ENCODE measurements at regions not wholly inside any gene's neighbourhood (a gene's known extent, or its start where the extent isn't known, plus 50 kb on each side); places are given as distances from the start of the nearest gene placed in this dataset.

- ChIA-PET CTCF (no interaction called here), POLR2A (no interaction called here)
- no peak for DNase-seq (ENCODE audit: unreplicated experiment)
- no peaks in the 10 kb centered on the region for H3K27me3 Mint-ChIP-seq (ENCODE audit: insufficient read depth, unreplicated experiment)
- BruUV-seq (replicated peaks): no TSS peak
- H3K27ac Mint-ChIP-seq (ENCODE audit: low read depth, unreplicated experiment): no peak overlapping the region
- H3K9me3 Mint-ChIP-seq (ENCODE audit: unreplicated experiment): no peaks in the 10 kb centered on the region
- no peak for TF ChIP-seq CTCF (IDR thresholded peaks at IDR 0.05; ENCODE audit: unreplicated experiment)
- H3K36me3 Mint-ChIP-seq (ENCODE audit: insufficient read depth, unreplicated experiment): no peaks in the 10 kb centered on the region
- H3K4me1 Mint-ChIP-seq (ENCODE audit: insufficient read depth, unreplicated experiment): no peaks in the 10 kb centered on the region
- no peak overlapping the region for H3K4me3 Mint-ChIP-seq (ENCODE audit: unreplicated experiment)
- intact Hi-C loops (cut with micrococcal nuclease): no loop called here
These were observed 181.9 kb upstream of the KIF2B start for GRCh38 chr17:53640808-53641207.

- Mint-ChIP-seq H3K9me3 (ENCODE audit: unreplicated experiment) (no peaks in the 10 kb centered on the region), H3K36me3 (ENCODE audit: insufficient read depth, unreplicated experiment) (no peaks in the 10 kb centered on the region), H3K4me3 (ENCODE audit: unreplicated experiment) (no peak overlapping the region), H3K27me3 (ENCODE audit: insufficient read depth, unreplicated experiment) (no peaks in the 10 kb centered on the region), H3K4me1 (ENCODE audit: insufficient read depth, unreplicated experiment) (no peaks in the 10 kb centered on the region), H3K27ac (ENCODE audit: low read depth, unreplicated experiment) (no peak overlapping the region)
- POLR2A ChIA-PET: no interaction called here
- no TSS peak for BruUV-seq (replicated peaks)
- DNase-seq (ENCODE audit: unreplicated experiment): no peak
- TF ChIP-seq CTCF (IDR thresholded peaks at IDR 0.05; ENCODE audit: unreplicated experiment): no peak
- intact Hi-C loops (cut with micrococcal nuclease): no loop called here
- CTCF ChIA-PET: interaction anchor here (1.3 kb wide), 1 partner anchor 11 kb away, joined by 3 read pairs; no protein-coding TSS in a partner anchor
These were observed 187.3 kb upstream of the KIF2B start for GRCh38 chr17:53635444-53635843.

GRCh38 chr17:53633856-53634255, 188.9 kb upstream of the KIF2B start:
- no TSS peak for BruUV-seq (replicated peaks)
- H3K27ac Mint-ChIP-seq (ENCODE audit: low read depth, unreplicated experiment): no peak overlapping the region
- intact Hi-C loops (cut with micrococcal nuclease): loop anchor here (5.0 kb wide), 1 partner anchor 538 kb away; no protein-coding TSS in a partner anchor
- ChIA-PET POLR2A (no interaction called here), CTCF (no interaction called here)
- no peak overlapping the region for H3K4me3 Mint-ChIP-seq (ENCODE audit: unreplicated experiment)
- H3K27me3 Mint-ChIP-seq (ENCODE audit: insufficient read depth, unreplicated experiment): no peaks in the 10 kb centered on the region
- H3K36me3 Mint-ChIP-seq (ENCODE audit: insufficient read depth, unreplicated experiment): no peaks in the 10 kb centered on the region
- no peaks in the 10 kb centered on the region for H3K4me1 Mint-ChIP-seq (ENCODE audit: insufficient read depth, unreplicated experiment)
- H3K9me3 Mint-ChIP-seq (ENCODE audit: unreplicated experiment): no peaks in the 10 kb centered on the region
- no peak for TF ChIP-seq CTCF (IDR thresholded peaks at IDR 0.05; ENCODE audit: unreplicated experiment)
- no peak for DNase-seq (ENCODE audit: unreplicated experiment)

GRCh38 chr17:53631486-53631885, 191.2 kb upstream of the KIF2B start:
- H3K27ac Mint-ChIP-seq (ENCODE audit: low read depth, unreplicated experiment): no peak overlapping the region
- H3K4me1 Mint-ChIP-seq (ENCODE audit: insufficient read depth, unreplicated experiment): peaks cover 12% of the 10 kb centered on the region
- H3K4me3 Mint-ChIP-seq (ENCODE audit: unreplicated experiment): no peak overlapping the region
- H3K36me3 Mint-ChIP-seq (ENCODE audit: insufficient read depth, unreplicated experiment): no peaks in the 10 kb centered on the region
- CTCF ChIA-PET: no interaction called here
- no peak for DNase-seq (ENCODE audit: unreplicated experiment)
- no TSS peak for BruUV-seq (replicated peaks)
- H3K9me3 Mint-ChIP-seq (ENCODE audit: unreplicated experiment): no peaks in the 10 kb centered on the region
- intact Hi-C loops (cut with micrococcal nuclease): loop anchor here (5.0 kb wide), 1 partner anchor 541 kb away; no protein-coding TSS in a partner anchor
- no peaks in the 10 kb centered on the region for H3K27me3 Mint-ChIP-seq (ENCODE audit: insufficient read depth, unreplicated experiment)
- no peak for TF ChIP-seq CTCF (IDR thresholded peaks at IDR 0.05; ENCODE audit: unreplicated experiment)
- POLR2A ChIA-PET: interaction anchor here (0.6 kb wide), 1 partner anchor 799 kb away, joined by 4 read pairs; no protein-coding TSS in a partner anchor
